ENCODE measurements at regions not wholly inside any gene's neighbourhood (a gene's known extent, or its start where the extent isn't known, plus 50 kb on each side); places are given as distances from the start of the nearest gene placed in this dataset.

GRCh38 chr2:134174711-134175110 is 79.2 kb upstream of the MGAT5 start:
- Histone ChIP-seq H3K36me3 (ENCODE audit: control insufficient read depth, insufficient read depth, low read length) (no peaks in the 10 kb centered on the region), H3K9me3 (ENCODE audit: control insufficient read depth, low read length) (no peaks in the 10 kb centered on the region), H3K4me3 (ENCODE audit: low read length) (no peak overlapping the region), H3K9ac (ENCODE audit: extremely low read depth, low read length, poor library complexity, severe bottlenecking) (no peak overlapping the region), H3K4me1 (ENCODE audit: control insufficient read depth, insufficient read depth, low read length) (peaks cover 5% of the 10 kb centered on the region), H3K27ac (ENCODE audit: low read depth, low read length) (no peak overlapping the region), H3K27me3 (ENCODE audit: control insufficient read depth, insufficient read depth, low read length, poor library complexity, severe bottlenecking) (no peaks in the 10 kb centered on the region)
- peaks cover 4% of the 10 kb centered on the region for H3K36me3 Mint-ChIP-seq (ENCODE audit: low read depth)
- WGBS, 2 experiments (ENCODE audit: insufficient coverage in 1 of 2, insufficient read length in 1 of 2): 93 to 98% methylated on average over 5 of the region's 5 CpGs
- H3K9me3 Mint-ChIP-seq: no peaks in the 10 kb centered on the region
- TF ChIP-seq CTCF (conservative IDR thresholded peaks at IDR 0.05): no peak
- peaks cover 18% of the 10 kb centered on the region for H3K4me1 Mint-ChIP-seq
- no peak overlapping the region for H3K4me3 Mint-ChIP-seq
- no peak for DNase-seq
- H3K27ac Mint-ChIP-seq: no peak overlapping the region
- no peaks in the 10 kb centered on the region for H3K27me3 Mint-ChIP-seq (ENCODE audit: insufficient read depth)

GRCh38 chr2:134175834-134176233 is 78.0 kb upstream of the MGAT5 start:
- H3K9me3 ChIP-seq (ENCODE audit: control insufficient read depth, low read length): no peaks in the 10 kb centered on the region
- peaks cover 4% of the 10 kb centered on the region for H3K36me3 Mint-ChIP-seq (ENCODE audit: low read depth)
- H3K27me3 Mint-ChIP-seq (ENCODE audit: insufficient read depth): no peaks in the 10 kb centered on the region
- H3K4me1 ChIP-seq (ENCODE audit: control insufficient read depth, insufficient read depth, low read length): peaks cover 5% of the 10 kb centered on the region
- TF ChIP-seq CTCF (conservative IDR thresholded peaks at IDR 0.05): no peak
- no peak overlapping the region for H3K4me3 ChIP-seq (ENCODE audit: low read length)
- no peak overlapping the region for H3K9ac ChIP-seq (ENCODE audit: extremely low read depth, low read length, poor library complexity, severe bottlenecking)
- DNase-seq: no peak
- no peaks in the 10 kb centered on the region for H3K27me3 ChIP-seq (ENCODE audit: control insufficient read depth, insufficient read depth, low read length, poor library complexity, severe bottlenecking)
- no peak overlapping the region for H3K4me3 Mint-ChIP-seq
- no peaks in the 10 kb centered on the region for H3K36me3 ChIP-seq (ENCODE audit: control insufficient read depth, insufficient read depth, low read length)
- 57 to 90% methylated on average over 1 of the region's 1 CpG for WGBS, 2 experiments (ENCODE audit: insufficient coverage in 1 of 2, insufficient read length in 1 of 2)
- H3K9me3 Mint-ChIP-seq: no peaks in the 10 kb centered on the region
- peaks cover 18% of the 10 kb centered on the region for H3K4me1 Mint-ChIP-seq
- no peak overlapping the region for H3K27ac ChIP-seq (ENCODE audit: low read depth, low read length)
- no peak overlapping the region for H3K27ac Mint-ChIP-seq

GRCh38 chr2:134177351-134177931 is 76.4 kb upstream of the MGAT5 start:
- 79 to 93% methylated on average over 7 to 13 of the region's 13 CpGs for WGBS, 2 experiments (ENCODE audit: insufficient coverage in 1 of 2, insufficient read length in 1 of 2)
- peak overlapping the region; percentile 47 for H3K27ac ChIP-seq (ENCODE audit: low read depth, low read length)
- H3K9me3 ChIP-seq (ENCODE audit: control insufficient read depth, low read length): no peaks in the 10 kb centered on the region
- H3K4me1 ChIP-seq (ENCODE audit: control insufficient read depth, insufficient read depth, low read length): peaks cover 5% of the 10 kb centered on the region
- no peak overlapping the region for H3K4me3 Mint-ChIP-seq
- H3K4me3 ChIP-seq (ENCODE audit: low read length): no peak overlapping the region
- H3K27me3 Mint-ChIP-seq (ENCODE audit: insufficient read depth): no peaks in the 10 kb centered on the region
- H3K36me3 ChIP-seq (ENCODE audit: control insufficient read depth, insufficient read depth, low read length): no peaks in the 10 kb centered on the region
- H3K4me1 Mint-ChIP-seq: peaks cover 18% of the 10 kb centered on the region
- no peaks in the 10 kb centered on the region for H3K27me3 ChIP-seq (ENCODE audit: control insufficient read depth, insufficient read depth, low read length, poor library complexity, severe bottlenecking)
- no peak for TF ChIP-seq CTCF (conservative IDR thresholded peaks at IDR 0.05)
- peak overlapping the region; percentile 72 for H3K27ac Mint-ChIP-seq
- no peak overlapping the region for H3K9ac ChIP-seq (ENCODE audit: extremely low read depth, low read length, poor library complexity, severe bottlenecking)
- no peaks in the 10 kb centered on the region for H3K9me3 Mint-ChIP-seq
- peaks cover 1% of the 10 kb centered on the region for H3K36me3 Mint-ChIP-seq (ENCODE audit: low read depth)
- DNase-seq: no peak
